Activated naive CD8-positive, alpha-beta T cell treated with anti-CD3 and anti-CD28 coated beads, Interleukin-2, amount 50 U/mL, for 24 hours (primary cell): ENCODE measurements at regions not wholly inside any gene's neighbourhood (a gene's known extent, or its start where the extent isn't known, plus 50 kb on each side); places are given as distances from the start of the nearest gene placed in this dataset.
"Not testable (repeated sequence)": the region's sequence is repeated elsewhere in the genome, so short reads cannot be mapped to it uniquely, and the experiment has no call there.

Source experiments
- ATAC-seq: fragments of 150-1000 bp; cut with Tn5 transposase; one replicate; pipeline ENCODE4 v1.10.0; 2021
- DNase-seq: peaks from one replicate; pipeline ENCODE4 v3.0.0; 2021
- H3K27ac Mint-ChIP-seq: one replicate; pipeline ENCODE4 v1.8.0; 2021; ENCODE audit warnings: mild to moderate bottlenecking, mixed read lengths
- H3K27me3 Mint-ChIP-seq: one replicate; pipeline ENCODE4 v1.8.0; 2021; ENCODE audit warnings: mixed read lengths
- H3K36me3 Mint-ChIP-seq: one replicate; pipeline ENCODE4 v1.8.0; 2021; ENCODE audit warnings: low read depth, mixed read lengths
- H3K4me1 Mint-ChIP-seq: one replicate; pipeline ENCODE4 v1.8.0; 2021; ENCODE audit warnings: mixed read lengths
- H3K4me3 Mint-ChIP-seq: one replicate; pipeline ENCODE4 v1.8.0; 2021; ENCODE audit warnings: mild to moderate bottlenecking, moderate library complexity, mixed read lengths
- H3K9me3 Mint-ChIP-seq: one replicate; pipeline ENCODE4 v1.8.0; 2021; ENCODE audit warnings: mixed read lengths

DNA sequence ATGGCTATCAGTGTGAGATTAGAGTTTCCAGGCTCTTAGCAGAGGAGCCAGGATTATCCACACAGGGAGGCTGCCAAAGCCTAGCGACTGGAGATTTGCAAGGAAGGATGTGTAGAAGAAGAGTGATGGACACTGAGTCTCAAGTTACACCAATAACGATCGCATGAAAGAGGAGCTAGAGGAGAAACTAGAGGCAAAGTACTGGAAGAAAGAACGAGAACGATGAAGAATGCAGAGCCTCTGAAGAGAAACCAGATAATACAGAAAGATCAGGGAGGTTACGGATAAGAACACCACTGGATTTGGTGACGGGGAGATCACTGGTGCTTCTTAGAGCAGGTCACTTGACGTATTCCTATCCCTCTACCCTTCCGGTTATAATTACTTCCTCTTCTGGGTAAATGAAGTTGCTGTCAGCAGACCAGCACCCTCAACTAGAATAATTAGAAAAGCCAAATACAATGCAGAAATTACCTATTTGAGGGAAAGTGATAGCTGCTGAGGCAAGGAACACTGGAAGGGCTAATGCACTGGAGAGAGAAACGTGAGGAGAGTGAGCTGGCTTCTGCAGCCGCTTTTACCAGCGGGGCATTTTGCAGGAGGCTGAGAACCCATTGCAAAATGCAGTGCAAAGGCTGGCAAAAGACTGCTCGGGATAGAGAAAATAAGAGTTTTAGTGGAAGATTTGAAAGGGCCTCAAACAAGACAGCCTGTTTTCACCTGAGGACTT is 93.1 kb upstream of the HIF1A start:
- DNase-seq (no peak), ATAC-seq (no peak)
- peaks cover 4% of the 10 kb centered on the region for H3K9me3 Mint-ChIP-seq
- no peak overlapping the region for H3K27ac Mint-ChIP-seq
- H3K27me3 Mint-ChIP-seq, result peaks cover 2% of the 10 kb centered on the region
- no peak overlapping the region for H3K4me3 Mint-ChIP-seq
- peaks cover 37% of the 10 kb centered on the region for H3K4me1 Mint-ChIP-seq
- H3K36me3 Mint-ChIP-seq, result no peaks in the 10 kb centered on the region

DNA sequence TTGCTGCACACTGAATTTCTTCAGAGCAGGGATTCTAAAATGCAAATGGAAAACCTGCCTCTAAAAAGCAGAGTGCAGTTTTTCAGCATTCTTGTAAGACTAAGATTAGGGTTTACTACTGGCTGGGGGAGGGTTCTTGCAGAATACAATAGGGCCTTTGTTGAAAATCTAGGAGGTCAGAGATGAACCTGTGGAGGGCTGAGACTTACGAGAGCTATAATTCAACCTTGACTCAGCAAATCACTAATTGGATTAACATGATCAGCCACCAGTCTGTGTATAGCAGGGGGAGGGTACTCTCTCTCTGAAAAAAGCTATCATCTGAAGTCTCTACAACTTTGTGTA is 92.6 kb upstream of the HIF1A start:
- Mint-ChIP-seq H3K4me1 (peaks cover 38% of the 10 kb centered on the region), H3K36me3 (no peaks in the 10 kb centered on the region), H3K9me3 (peaks cover 4% of the 10 kb centered on the region), H3K27me3 (peaks cover 2% of the 10 kb centered on the region), H3K27ac (no peak overlapping the region), H3K4me3 (no peak overlapping the region)
- DNase-seq, result no peak
- no peak for ATAC-seq

DNA sequence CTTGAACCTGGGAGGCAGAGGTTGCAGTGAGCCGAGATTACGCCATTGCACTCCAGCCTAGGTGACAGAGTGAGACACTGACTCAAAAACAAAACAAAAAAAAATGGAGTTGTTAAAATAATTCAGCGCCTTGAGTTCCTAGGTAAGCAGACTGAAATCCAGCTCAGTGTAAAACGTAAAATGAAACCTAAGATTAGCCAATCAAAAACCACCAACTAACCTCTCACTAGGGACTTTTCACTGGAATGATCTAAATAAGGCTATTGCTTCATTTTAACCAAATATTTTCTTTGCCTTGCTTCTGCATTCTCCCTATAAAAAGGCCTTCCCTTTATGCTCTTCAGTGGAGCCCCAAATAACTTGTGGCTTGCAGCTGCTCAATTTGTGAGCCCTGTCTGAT is 91.6 kb upstream of the HIF1A start:
- Mint-ChIP-seq H3K27ac (no peak overlapping the region), H3K4me3 (no peak overlapping the region), H3K9me3 (peaks cover 4% of the 10 kb centered on the region), H3K4me1 (peaks cover 33% of the 10 kb centered on the region), H3K36me3 (no peaks in the 10 kb centered on the region), H3K27me3 (peaks cover 2% of the 10 kb centered on the region)
- ATAC-seq (no peak), DNase-seq (no peak)

DNA sequence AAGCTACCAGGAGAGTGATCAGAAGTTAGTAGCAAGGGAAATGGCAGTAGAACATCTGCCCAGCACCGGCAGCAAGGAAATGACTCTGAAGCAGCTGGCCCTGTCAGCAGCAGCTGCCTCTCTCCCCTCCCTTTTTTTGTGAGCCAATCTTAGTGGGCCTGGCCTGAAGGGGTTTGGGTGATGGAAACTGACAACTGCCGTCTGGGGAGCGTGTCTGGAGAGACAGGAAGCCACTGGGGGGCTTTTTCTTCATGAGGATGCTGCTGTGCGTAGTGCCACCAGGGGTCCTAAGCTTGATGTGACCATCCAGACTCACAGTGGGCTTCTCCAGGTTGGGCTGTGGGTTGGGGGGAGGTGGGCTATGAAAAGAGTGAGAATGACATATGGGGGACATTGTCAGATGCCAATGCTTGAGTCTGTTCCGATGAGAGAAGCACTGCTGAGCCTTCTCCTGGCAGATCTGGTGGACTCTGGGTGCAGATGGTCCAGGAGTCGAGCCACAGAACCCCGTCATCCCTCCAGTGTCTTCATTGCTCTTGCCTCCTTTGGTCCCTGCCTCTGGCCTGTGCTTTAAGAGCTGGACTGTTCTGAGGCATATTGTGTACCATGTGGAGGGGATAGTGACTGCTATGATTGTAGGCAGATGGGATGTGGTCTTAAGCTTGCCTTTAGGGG is 87.6 kb upstream of the HIF1A start:
- no peak for DNase-seq
- Mint-ChIP-seq H3K27me3 (peaks cover 2% of the 10 kb centered on the region), H3K27ac (peak overlapping the region; percentile 1), H3K9me3 (peaks cover 4% of the 10 kb centered on the region), H3K36me3 (no peaks in the 10 kb centered on the region), H3K4me1 (peaks cover 20% of the 10 kb centered on the region), H3K4me3 (no peak overlapping the region)
- ATAC-seq, result no peak

DNA sequence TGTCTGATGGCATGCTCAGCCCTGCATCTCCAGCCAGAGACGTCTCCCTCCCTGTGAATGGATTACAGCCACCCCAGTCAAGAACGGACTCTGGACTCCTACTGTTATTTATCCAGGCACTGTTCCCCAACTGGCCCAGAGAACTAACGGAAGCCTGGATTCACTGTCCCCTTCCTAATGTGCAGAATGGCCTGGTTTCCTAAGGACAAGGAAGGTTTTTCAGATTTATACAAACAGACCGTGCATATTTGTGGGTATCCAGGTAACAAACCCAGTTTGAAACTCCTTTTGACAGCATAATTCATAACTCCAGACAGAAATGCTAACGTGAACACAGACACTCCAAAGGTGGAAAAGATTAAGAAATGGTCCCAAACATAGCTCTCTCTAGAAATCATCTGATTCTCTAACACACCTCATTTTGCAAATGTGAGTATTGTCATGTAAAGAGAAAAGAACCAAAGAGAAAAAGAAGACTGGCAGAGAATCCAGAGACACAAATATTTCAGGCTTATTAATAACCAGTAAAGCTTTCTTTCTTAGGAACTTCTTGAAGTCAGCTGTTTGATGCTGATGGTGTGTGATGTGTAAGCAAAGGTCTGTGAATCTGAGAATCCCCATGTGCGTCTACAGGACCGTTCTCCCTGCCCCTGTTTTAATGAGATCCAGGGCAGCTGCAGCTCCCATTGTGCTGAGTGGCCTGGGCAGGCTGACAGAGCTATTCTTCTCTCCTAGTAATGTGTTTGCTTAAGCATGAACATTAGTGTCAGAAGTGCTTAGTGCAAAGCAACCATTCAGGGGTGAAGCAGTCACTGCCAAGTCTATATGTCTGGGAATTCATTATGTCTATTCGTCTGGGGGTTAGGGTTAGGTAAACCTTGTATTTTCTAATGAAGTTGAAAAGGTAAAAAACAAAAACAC is 86.8 kb upstream of the HIF1A start:
- Mint-ChIP-seq H3K4me1 (peaks cover 20% of the 10 kb centered on the region), H3K36me3 (no peaks in the 10 kb centered on the region), H3K9me3 (peaks cover 4% of the 10 kb centered on the region), H3K27me3 (peaks cover 2% of the 10 kb centered on the region), H3K4me3 (no peak overlapping the region), H3K27ac (no peak overlapping the region)
- DNase-seq, result no peak
- ATAC-seq, result no peak

DNA sequence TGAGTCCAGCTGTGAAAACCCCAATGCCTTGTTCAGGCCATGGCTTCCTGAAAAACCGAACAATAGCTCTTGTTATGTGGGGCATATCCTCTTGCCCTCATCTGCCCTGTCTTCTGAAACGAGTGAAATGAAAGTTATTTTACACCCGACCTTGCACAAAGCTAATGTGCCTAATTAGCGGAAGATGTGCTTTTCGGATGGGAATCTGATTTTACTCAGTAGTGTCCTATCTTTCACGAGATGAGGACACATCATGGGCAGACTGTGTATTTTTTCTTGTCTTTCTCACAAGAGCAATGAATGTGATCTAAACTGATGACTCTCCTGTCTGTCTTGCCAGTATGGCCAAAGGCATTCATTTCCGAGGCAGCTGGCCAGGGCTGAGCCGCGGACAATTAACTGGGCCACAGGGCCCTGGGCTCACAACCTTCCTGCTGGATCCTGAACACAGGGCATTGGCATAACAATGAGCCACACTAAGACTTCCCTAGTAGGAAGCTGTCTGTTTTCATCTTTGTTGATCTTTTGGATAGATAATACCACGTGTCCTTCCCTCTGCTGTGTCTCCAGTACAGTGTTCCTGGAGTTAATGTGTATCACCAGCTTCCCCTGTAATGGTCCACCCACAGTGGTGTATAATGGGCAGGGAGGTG is 86.0 kb upstream of the HIF1A start:
- H3K27me3 Mint-ChIP-seq, result peaks cover 2% of the 10 kb centered on the region
- DNase-seq, result no peak
- H3K9me3 Mint-ChIP-seq, result peaks cover 4% of the 10 kb centered on the region
- no peak overlapping the region for H3K4me3 Mint-ChIP-seq
- no peak for ATAC-seq
- H3K36me3 Mint-ChIP-seq, result no peaks in the 10 kb centered on the region
- peaks cover 20% of the 10 kb centered on the region for H3K4me1 Mint-ChIP-seq
- no peak overlapping the region for H3K27ac Mint-ChIP-seq

DNA sequence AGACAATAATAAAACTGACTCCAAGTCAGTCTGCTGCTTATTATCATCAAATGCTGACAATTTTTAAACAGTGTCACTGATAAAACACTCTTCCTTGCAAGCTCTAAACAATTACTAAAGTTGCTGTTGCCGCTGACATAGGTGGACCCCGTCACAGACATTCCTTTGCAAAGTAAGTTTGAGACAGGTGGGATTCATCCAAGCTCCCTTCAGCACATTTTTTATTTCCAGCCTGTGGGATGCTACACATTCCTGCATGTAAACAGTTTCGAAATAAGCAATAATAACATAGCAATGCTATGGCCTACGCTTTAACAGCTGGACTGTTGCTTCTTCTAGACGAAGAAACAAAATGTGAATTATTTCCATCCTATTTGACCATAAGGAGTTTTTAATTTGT is 85.4 kb upstream of the HIF1A start:
- Mint-ChIP-seq H3K4me3 (no peak overlapping the region), H3K27me3 (peaks cover 2% of the 10 kb centered on the region), H3K27ac (no peak overlapping the region), H3K4me1 (peaks cover 20% of the 10 kb centered on the region), H3K36me3 (no peaks in the 10 kb centered on the region), H3K9me3 (peaks cover 4% of the 10 kb centered on the region)
- no peak for DNase-seq
- ATAC-seq, result no peak

DNA sequence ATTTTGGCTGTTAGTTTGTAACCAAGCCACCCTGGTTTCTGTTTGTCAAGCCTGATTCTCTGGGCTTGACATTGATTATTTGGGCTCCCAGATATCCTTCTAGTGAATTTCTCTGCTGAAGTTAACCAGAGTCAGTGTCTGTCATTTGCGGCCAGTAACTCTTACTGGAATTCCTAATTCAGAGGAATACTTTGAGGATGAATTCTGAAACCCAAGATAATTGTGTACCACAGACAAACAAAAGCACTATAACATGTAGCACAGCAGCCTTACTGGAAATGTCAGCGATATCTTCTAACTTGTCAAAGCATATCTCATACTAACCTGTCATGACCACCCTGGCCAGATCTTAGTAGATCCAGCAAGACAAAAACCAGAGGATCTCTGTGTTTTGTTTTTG is 84.4 kb upstream of the HIF1A start:
- no peak for DNase-seq
- H3K9me3 Mint-ChIP-seq, result no peaks in the 10 kb centered on the region
- no peaks in the 10 kb centered on the region for H3K27me3 Mint-ChIP-seq
- no peaks in the 10 kb centered on the region for H3K36me3 Mint-ChIP-seq
- H3K4me3 Mint-ChIP-seq, result no peak overlapping the region
- H3K4me1 Mint-ChIP-seq, result peaks cover 25% of the 10 kb centered on the region
- ATAC-seq, result no peak
- H3K27ac Mint-ChIP-seq, result no peak overlapping the region

DNA sequence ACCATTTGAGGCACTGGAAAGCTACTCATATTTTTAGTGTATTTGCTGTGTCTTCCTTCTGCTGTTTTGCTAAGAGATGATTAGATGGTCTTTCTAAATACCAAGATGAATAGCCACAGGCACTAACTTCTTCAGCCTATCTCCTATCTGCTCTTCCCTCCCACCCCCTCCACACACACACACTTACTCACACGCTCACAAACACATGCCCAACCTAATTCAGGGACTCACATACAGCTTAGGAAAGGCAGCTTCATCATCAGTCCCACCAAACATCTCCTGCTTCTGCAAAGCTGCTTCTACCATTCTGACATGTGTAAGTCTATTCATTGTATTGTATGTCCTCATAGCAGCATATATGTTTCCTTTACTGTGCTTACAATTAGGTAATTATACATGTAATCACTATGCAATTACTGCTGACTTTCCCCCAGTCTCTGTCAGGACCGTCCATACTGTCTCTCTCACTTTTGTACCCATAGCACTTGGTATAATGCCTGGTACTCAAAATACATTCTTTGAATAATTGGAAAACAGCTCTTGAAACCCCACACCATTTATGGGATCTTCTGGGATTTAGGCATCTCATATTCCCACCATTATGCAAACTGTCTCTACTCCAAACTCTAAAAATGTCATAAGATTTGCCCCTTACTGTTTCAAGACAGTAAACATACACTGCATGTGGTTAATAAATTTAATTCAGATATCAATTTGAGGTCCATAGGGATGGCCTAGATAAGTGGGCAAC is 83.3 kb upstream of the HIF1A start:
- Mint-ChIP-seq H3K4me1 (peaks cover 28% of the 10 kb centered on the region), H3K27ac (no peak overlapping the region)
- ATAC-seq, result no peak

DNA sequence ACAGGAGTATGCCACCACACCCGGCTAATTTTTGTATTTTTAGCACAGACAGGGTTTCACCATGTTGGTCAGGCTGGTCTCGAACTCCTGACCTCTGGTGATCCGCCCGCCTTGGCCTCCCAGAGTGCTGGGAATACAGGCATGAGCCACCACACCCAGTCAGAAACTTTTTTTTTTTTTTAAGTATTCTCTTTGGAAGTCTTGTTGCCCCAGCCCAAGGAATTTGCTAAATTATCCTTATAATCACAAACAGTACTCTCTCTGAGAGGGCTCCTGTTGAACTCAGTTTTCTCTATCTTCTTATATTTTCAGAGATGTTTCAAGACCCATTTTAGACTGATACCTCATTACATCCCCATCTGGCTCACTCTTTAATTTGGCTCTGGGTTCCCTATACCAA is 82.3 kb upstream of the HIF1A start:
- ATAC-seq, DNase-seq, H3K4me3 Mint-ChIP-seq, H3K27ac Mint-ChIP-seq, H3K27me3 Mint-ChIP-seq, H3K9me3 Mint-ChIP-seq, H3K36me3 Mint-ChIP-seq: not testable (repeated sequence)
- H3K4me1 Mint-ChIP-seq, result peaks cover 26% of the 10 kb centered on the region

More for the DNA sequence above, 83.3 kb upstream of the HIF1A start:
- no peak for DNase-seq
- no peaks in the 10 kb centered on the region for H3K9me3 Mint-ChIP-seq
- H3K27me3 Mint-ChIP-seq, result no peaks in the 10 kb centered on the region
- no peaks in the 10 kb centered on the region for H3K36me3 Mint-ChIP-seq
- H3K4me3 Mint-ChIP-seq, result no peak overlapping the region

DNA sequence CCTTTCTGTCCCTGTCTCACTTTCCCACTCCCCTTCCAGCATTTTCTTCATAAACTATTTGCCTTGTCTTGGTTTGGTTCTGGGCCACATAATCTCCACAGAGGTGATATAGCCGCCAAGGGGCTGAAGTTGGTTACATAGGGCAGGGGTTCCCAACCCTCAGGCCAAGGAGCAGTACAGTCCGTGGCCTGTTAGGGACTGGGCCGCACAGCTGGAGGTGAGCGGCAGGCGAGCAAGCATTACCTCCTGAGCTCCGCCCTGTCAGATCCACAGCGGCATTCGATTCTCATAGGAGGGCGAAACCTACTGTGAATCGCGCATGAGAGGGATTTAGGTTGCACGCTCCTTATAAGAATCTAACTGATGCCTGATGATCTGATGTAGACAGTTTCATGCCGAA is 80.6 kb upstream of the HIF1A start:
- peaks cover 4% of the 10 kb centered on the region for H3K36me3 Mint-ChIP-seq
- no peak overlapping the region for H3K27ac Mint-ChIP-seq
- H3K4me3 Mint-ChIP-seq, result no peak overlapping the region
- H3K4me1 Mint-ChIP-seq, result peaks cover 37% of the 10 kb centered on the region
- ATAC-seq, result no peak
- no peaks in the 10 kb centered on the region for H3K27me3 Mint-ChIP-seq
- peaks cover 5% of the 10 kb centered on the region for H3K9me3 Mint-ChIP-seq
- no peak for DNase-seq

DNA sequence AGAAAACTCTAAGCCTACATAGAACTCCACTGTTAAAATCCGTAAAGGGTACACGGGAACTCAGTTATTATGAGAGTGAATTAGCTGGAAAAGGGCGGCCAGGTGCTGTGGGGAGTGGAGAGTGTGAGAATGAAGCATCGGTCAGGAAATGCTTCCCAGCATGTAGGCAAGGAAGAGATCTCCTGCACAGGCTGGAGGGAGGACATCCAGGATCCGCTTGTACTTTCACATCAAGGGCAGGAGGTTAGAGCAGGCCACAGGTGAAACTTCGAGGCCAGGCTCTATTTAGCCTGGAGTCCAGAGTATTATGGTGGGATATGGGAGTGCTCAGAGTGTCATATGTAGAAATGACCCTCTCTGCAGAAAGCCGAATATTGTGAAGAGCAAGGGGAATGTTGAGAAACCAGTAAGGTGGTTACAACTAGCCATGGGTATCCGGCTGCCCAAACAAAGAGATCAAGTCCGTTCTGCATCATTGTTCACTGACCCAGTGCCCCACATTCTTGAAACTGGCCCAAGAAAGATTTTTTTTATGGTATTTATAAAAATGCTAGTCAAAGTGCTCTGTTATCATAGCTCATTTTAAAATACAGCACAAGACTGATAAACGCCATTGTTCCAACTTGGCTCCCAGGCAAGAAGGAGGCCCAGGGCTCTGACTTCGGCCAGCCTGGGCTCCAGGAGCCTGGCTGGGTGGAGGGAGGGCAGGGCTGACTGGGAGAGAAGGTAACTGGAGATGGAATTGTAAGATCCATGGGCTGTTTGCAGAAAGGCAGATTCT is 79.4 kb upstream of the HIF1A start:
- H3K27ac Mint-ChIP-seq, result no peak overlapping the region
- peaks cover 49% of the 10 kb centered on the region for H3K4me1 Mint-ChIP-seq
- peaks cover 5% of the 10 kb centered on the region for H3K9me3 Mint-ChIP-seq
- no peak overlapping the region for H3K4me3 Mint-ChIP-seq
- DNase-seq (no peak), ATAC-seq (no peak)
- H3K27me3 Mint-ChIP-seq, result no peaks in the 10 kb centered on the region
- H3K36me3 Mint-ChIP-seq, result peaks cover 4% of the 10 kb centered on the region

DNA sequence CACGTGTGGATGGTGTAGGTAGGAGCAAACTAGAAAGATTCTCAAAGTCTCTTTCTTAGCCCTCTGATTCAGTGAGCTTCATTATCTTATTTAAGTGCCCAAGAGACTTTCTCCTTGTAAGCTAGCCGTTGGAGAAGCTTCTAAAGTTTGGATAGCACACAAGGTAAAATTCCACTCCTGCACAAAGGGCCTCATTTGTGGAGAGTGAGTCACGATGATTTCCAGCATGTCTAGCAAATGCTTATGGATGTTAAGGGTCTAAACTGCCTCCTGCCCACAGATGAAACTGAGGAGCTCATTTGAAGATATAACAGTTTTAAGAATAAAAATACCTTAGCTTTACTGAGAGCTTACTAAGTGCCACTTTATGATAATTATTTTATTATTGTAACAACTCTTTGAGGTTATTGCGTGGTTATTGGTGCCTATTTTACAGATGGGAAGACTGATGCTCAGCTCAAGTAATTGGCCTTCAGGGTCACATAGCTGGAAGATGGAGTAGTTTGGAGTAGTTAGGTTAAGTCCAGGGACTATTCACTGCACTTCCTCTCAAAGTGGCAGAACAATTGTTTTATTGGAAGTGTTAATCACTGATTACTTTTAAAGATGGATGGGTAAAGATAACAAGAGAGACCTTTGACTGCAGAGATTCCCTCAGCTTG is 78.7 kb upstream of the HIF1A start:
- H3K27ac Mint-ChIP-seq, result peak overlapping the region; percentile 14

More for the DNA sequence above, 78.7 kb upstream of the HIF1A start:
- Mint-ChIP-seq H3K4me3 (no peak overlapping the region), H3K36me3 (peaks cover 4% of the 10 kb centered on the region), H3K4me1 (peaks cover 56% of the 10 kb centered on the region), H3K27me3 (no peaks in the 10 kb centered on the region), H3K9me3 (peaks cover 7% of the 10 kb centered on the region)
- ATAC-seq (no peak), DNase-seq (no peak)
